ENCODE measurements at regions not wholly inside any gene's neighbourhood (a gene's known extent, or its start where the extent isn't known, plus 50 kb on each side); places are given as distances from the start of the nearest gene placed in this dataset.

- no peak for TF ChIP-seq CTCF (IDR thresholded peaks at IDR 0.05)
- no peak for TF ChIP-seq POLR2A (IDR thresholded peaks at IDR 0.05)
Measured at GRCh38 chr13:72469906-72470305, 257.5 kb downstream of the MZT1 start.

Measured in esophagus squamous epithelium (tissue), 4 donors.